Tibial artery (tissue), 4 donors: ENCODE measurements at regions not wholly inside any gene's neighbourhood (a gene's known extent, or its start where the extent isn't known, plus 50 kb on each side); places are given as distances from the start of the nearest gene placed in this dataset.

Experiments
- DNase-seq, 2 donors: peaks; one replicate each; pipeline ENCODE4 v3.0.0-alpha.2; 2019
- H3K27ac ChIP-seq, 2 donors: fragments of 200-600 bp; sonication (generic) in 1 of 2; 1 replicate in 1 of 2; 2 replicates in 1 of 2; pipeline ENCODE4 v1.5.1; 2018 to 2019; ENCODE audit warnings: mild to moderate bottlenecking in 1 of 2
- H3K27me3 ChIP-seq, 2 donors: fragments of 200-600 bp; sonication (generic) in 1 of 2; one replicate each; pipeline versions ENCODE4 v1.5.1 to v1.6.0; 2016 to 2019
- H3K36me3 ChIP-seq, 3 donors: fragments of 200-600 bp; sonication (generic) in 2 of 3; one replicate each; pipeline ENCODE4 v1.5.1; 2016 to 2019; ENCODE audit warnings: mild to moderate bottlenecking in 2 of 3
- H3K4me1 ChIP-seq, 4 donors: fragments of 200-600 bp; sonication (generic) in 2 of 4; 1 replicate in 3 of 4; 2 replicates in 1 of 4; pipeline ENCODE4 v1.5.1; 2016 to 2019
- H3K4me3 ChIP-seq, 2 donors: fragments of 200-600 bp; sonication (generic) in 1 of 2; 1 replicate in 1 of 2; 2 replicates in 1 of 2; pipeline ENCODE4 v1.5.1; 2018 to 2019; ENCODE audit warnings: mild to moderate bottlenecking in 2 of 2
- H3K9me3 ChIP-seq, 3 donors: fragments of 200-600 bp; sonication (generic) in 1 of 3; one replicate each; pipeline ENCODE4 v1.5.1; 2016 to 2019
- CTCF ChIP-seq, 2 experiments: fragments of 200-600 bp in 1 of 2; fragments of 450-650 bp in 1 of 2; IDR thresholded peaks; one replicate each; pipeline ENCODE4 v1.5.1; 2017 to 2019; ENCODE audit warnings: antibody characterized with exemption in 2 of 2, mild to moderate bottlenecking in 1 of 2, moderate library complexity in 1 of 2
- intact Hi-C: fragments of 100-400 bp; cut with DNase I; formaldehyde crosslinking; loops from one replicate; pipeline ENCODE4 v1.15.0; 2023; ENCODE audit warnings: low total_unique reads

GRCh38 chr11:119975561-119976152 is 162.3 kb downstream of the TRIM29 start:
- DNase-seq = no peak
- intact Hi-C loops = no loop called here
- no peaks in the 10 kb centered on the region for H3K9me3 ChIP-seq
- TF ChIP-seq CTCF (IDR thresholded peaks at IDR 0.05) = no peak
- no peak overlapping the region for H3K27ac ChIP-seq
- H3K4me3 ChIP-seq = no peak overlapping the region
- peaks cover 0 to 45% of the 10 kb centered on the region in 2 donors for H3K27me3 ChIP-seq
- no peaks in the 10 kb centered on the region for H3K36me3 ChIP-seq
- no peaks in the 10 kb centered on the region for H3K4me1 ChIP-seq

- TF ChIP-seq CTCF (IDR thresholded peaks at IDR 0.05) = no peak
- no peak for DNase-seq
- Histone ChIP-seq H3K36me3 (no peaks in the 10 kb centered on the region), H3K27ac (no peak overlapping the region), H3K9me3 (no peaks in the 10 kb centered on the region), H3K4me1 (no peaks in the 10 kb centered on the region), H3K4me3 (no peak overlapping the region), H3K27me3 (peaks cover 0 to 39% of the 10 kb centered on the region in 2 donors)
- intact Hi-C loops = no loop called here
These were observed 163.4 kb downstream of the TRIM29 start for GRCh38 chr11:119974467-119974866.

GRCh38 chr11:119974051-119974450 is 163.9 kb downstream of the TRIM29 start:
- no peak for DNase-seq
- no peak for TF ChIP-seq CTCF (IDR thresholded peaks at IDR 0.05)
- no peaks in the 10 kb centered on the region for H3K4me1 ChIP-seq
- H3K4me3 ChIP-seq = no peak overlapping the region
- peaks cover 0 to 36% of the 10 kb centered on the region in 2 donors for H3K27me3 ChIP-seq
- H3K27ac ChIP-seq = no peak overlapping the region
- intact Hi-C loops = no loop called here
- H3K9me3 ChIP-seq = no peaks in the 10 kb centered on the region
- H3K36me3 ChIP-seq = no peaks in the 10 kb centered on the region

- H3K9me3 ChIP-seq = no peaks in the 10 kb centered on the region
- no peak for TF ChIP-seq CTCF (IDR thresholded peaks at IDR 0.05)
- H3K27ac ChIP-seq = no peak overlapping the region
- intact Hi-C loops = no loop called here
- H3K4me3 ChIP-seq = no peak overlapping the region
- H3K4me1 ChIP-seq = no peaks in the 10 kb centered on the region
- H3K27me3 ChIP-seq = peaks cover 0 to 27% of the 10 kb centered on the region in 2 donors
- H3K36me3 ChIP-seq = no peaks in the 10 kb centered on the region
- DNase-seq = no peak
These were observed 165.6 kb downstream of the TRIM29 start for GRCh38 chr11:119972281-119972680.

GRCh38 chr11:119970555-119971304 is 167.2 kb downstream of the TRIM29 start:
- intact Hi-C loops = no loop called here
- TF ChIP-seq CTCF (IDR thresholded peaks at IDR 0.05) = no peak
- Histone ChIP-seq H3K27ac (no peak overlapping the region), H3K4me1 (no peaks in the 10 kb centered on the region), H3K36me3 (no peaks in the 10 kb centered on the region), H3K27me3 (peaks cover 0 to 17% of the 10 kb centered on the region in 2 donors), H3K4me3 (no peak overlapping the region), H3K9me3 (no peaks in the 10 kb centered on the region)
- DNase-seq = no peak
